ENCODE measurements at regions not wholly inside any gene's neighbourhood (a gene's known extent, or its start where the extent isn't known, plus 50 kb on each side); places are given as distances from the start of the nearest gene placed in this dataset.

DNA sequence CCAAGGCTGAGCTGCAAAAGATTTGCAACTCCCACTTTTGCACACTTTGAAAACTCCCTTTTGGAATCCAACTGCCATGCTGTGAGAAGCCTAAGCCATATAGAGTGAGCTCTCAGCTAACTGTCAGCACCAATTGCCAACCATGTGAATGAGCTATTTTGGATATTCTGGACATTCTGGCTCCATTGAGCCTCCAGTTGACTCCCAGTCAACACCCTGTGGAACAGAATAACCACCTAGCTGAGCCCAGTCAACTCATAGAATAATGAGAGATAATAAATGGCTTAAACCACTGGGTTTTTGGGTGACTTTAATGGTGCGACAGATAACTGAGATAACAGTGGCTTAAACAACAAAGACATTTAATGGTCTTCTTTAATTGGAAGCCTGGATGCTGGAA is 210.1 kb downstream of the SUDS3 start (continued):
- TF ChIP-seq GTF2I (CRISPR knock-in tag; conservative IDR thresholded peaks at IDR 0.05) (no peak), FOXJ3 (CRISPR knock-in tag; IDR thresholded peaks at IDR 0.05; ENCODE audit: borderline replicate concordance) (no peak), NR2C2 (CRISPR knock-in tag; IDR thresholded peaks at IDR 0.05) (no peak), OVOL2 (CRISPR knock-in tag; IDR thresholded peaks at IDR 0.05; ENCODE audit: borderline replicate concordance) (no peak), EMX1 (CRISPR knock-in tag; IDR thresholded peaks at IDR 0.05) (no peak), SOX15 (CRISPR knock-in tag; IDR thresholded peaks at IDR 0.05) (no peak)
- TF ChIP-seq, protein P1, sequence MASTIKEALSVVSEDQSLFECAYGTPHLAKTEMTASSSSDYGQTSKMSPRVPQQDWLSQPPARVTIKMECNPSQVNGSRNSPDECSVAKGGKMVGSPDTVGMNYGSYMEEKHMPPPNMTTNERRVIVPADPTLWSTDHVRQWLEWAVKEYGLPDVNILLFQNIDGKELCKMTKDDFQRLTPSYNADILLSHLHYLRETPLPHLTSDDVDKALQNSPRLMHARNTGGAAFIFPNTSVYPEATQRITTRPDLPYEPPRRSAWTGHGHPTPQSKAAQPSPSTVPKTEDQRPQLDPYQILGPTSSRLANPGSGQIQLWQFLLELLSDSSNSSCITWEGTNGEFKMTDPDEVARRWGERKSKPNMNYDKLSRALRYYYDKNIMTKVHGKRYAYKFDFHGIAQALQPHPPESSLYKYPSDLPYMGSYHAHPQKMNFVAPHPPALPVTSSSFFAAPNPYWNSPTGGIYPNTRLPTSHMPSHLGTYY (CRISPR knock-in tag; IDR thresholded peaks at IDR 0.05) = no peak
- TF ChIP-seq, protein P2, sequence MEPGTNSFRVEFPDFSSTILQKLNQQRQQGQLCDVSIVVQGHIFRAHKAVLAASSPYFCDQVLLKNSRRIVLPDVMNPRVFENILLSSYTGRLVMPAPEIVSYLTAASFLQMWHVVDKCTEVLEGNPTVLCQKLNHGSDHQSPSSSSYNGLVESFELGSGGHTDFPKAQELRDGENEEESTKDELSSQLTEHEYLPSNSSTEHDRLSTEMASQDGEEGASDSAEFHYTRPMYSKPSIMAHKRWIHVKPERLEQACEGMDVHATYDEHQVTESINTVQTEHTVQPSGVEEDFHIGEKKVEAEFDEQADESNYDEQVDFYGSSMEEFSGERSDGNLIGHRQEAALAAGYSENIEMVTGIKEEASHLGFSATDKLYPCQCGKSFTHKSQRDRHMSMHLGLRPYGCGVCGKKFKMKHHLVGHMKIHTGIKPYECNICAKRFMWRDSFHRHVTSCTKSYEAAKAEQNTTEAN (CRISPR knock-in tag; IDR thresholded peaks at IDR 0.05) = no peak
- TF ChIP-seq, protein P3, sequence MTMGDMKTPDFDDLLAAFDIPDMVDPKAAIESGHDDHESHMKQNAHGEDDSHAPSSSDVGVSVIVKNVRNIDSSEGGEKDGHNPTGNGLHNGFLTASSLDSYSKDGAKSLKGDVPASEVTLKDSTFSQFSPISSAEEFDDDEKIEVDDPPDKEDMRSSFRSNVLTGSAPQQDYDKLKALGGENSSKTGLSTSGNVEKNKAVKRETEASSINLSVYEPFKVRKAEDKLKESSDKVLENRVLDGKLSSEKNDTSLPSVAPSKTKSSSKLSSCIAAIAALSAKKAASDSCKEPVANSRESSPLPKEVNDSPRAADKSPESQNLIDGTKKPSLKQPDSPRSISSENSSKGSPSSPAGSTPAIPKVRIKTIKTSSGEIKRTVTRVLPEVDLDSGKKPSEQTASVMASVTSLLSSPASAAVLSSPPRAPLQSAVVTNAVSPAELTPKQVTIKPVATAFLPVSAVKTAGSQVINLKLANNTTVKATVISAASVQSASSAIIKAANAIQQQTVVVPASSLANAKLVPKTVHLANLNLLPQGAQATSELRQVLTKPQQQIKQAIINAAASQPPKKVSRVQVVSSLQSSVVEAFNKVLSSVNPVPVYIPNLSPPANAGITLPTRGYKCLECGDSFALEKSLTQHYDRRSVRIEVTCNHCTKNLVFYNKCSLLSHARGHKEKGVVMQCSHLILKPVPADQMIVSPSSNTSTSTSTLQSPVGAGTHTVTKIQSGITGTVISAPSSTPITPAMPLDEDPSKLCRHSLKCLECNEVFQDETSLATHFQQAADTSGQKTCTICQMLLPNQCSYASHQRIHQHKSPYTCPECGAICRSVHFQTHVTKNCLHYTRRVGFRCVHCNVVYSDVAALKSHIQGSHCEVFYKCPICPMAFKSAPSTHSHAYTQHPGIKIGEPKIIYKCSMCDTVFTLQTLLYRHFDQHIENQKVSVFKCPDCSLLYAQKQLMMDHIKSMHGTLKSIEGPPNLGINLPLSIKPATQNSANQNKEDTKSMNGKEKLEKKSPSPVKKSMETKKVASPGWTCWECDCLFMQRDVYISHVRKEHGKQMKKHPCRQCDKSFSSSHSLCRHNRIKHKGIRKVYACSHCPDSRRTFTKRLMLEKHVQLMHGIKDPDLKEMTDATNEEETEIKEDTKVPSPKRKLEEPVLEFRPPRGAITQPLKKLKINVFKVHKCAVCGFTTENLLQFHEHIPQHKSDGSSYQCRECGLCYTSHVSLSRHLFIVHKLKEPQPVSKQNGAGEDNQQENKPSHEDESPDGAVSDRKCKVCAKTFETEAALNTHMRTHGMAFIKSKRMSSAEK (CRISPR knock-in tag; IDR thresholded peaks at IDR 0.05; ENCODE audit: borderline replicate concordance) = no peak

DNA sequence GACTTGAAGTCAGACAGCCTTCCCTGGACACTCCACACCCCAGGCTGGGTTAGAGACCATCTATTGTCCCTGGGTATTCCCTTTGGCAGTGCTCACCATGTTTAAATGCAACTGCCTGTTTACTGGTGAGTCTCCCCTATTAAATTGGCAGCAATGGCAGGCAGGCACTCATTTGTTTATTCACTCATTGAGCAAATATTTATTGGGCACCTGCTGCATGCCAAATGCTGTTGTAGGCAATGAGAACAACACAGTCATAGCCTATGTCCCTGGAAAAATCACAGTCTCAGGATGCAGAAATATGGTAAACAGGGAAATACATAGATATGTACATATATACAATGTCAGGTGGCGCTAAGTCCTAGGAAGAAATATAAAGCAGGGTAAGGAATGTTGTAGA is 212.8 kb downstream of the SUDS3 start:
- H3K27me3 Mint-ChIP-seq (ENCODE audit: low read depth) = no peaks in the 10 kb centered on the region
- ChIA-PET CTCF (no interaction called here), POLR2A (no interaction called here)
- no peak for DNase-seq (ENCODE audit: low spot score)
- no peak for ATAC-seq
- H3K4me3 Mint-ChIP-seq = no peak overlapping the region
- peaks cover 7% of the 10 kb centered on the region for H3K36me3 Mint-ChIP-seq
- H3K4me1 Mint-ChIP-seq = peaks cover 6% of the 10 kb centered on the region; the same call in 1 of the 2 replicates
- peaks cover 18% of the 10 kb centered on the region for H3K9me3 Mint-ChIP-seq
- H3K27ac Mint-ChIP-seq = no peak overlapping the region
- TF ChIP-seq ZNF121 (CRISPR knock-in tag; IDR thresholded peaks at IDR 0.05) = no peak
- no peak for TF ChIP-seq ETV6 (CRISPR knock-in tag; IDR thresholded peaks at IDR 0.05)
- TF ChIP-seq, protein P4, sequence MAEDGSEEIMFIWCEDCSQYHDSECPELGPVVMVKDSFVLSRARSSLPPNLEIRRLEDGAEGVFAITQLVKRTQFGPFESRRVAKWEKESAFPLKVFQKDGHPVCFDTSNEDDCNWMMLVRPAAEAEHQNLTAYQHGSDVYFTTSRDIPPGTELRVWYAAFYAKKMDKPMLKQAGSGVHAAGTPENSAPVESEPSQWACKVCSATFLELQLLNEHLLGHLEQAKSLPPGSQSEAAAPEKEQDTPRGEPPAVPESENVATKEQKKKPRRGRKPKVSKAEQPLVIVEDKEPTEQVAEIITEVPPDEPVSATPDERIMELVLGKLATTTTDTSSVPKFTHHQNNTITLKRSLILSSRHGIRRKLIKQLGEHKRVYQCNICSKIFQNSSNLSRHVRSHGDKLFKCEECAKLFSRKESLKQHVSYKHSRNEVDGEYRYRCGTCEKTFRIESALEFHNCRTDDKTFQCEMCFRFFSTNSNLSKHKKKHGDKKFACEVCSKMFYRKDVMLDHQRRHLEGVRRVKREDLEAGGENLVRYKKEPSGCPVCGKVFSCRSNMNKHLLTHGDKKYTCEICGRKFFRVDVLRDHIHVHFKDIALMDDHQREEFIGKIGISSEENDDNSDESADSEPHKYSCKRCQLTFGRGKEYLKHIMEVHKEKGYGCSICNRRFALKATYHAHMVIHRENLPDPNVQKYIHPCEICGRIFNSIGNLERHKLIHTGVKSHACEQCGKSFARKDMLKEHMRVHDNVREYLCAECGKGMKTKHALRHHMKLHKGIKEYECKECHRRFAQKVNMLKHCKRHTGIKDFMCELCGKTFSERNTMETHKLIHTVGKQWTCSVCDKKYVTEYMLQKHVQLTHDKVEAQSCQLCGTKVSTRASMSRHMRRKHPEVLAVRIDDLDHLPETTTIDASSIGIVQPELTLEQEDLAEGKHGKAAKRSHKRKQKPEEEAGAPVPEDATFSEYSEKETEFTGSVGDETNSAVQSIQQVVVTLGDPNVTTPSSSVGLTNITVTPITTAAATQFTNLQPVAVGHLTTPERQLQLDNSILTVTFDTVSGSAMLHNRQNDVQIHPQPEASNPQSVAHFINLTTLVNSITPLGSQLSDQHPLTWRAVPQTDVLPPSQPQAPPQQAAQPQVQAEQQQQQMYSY (CRISPR knock-in tag; IDR thresholded peaks at IDR 0.05) = no peak
- TF ChIP-seq, protein P5, sequence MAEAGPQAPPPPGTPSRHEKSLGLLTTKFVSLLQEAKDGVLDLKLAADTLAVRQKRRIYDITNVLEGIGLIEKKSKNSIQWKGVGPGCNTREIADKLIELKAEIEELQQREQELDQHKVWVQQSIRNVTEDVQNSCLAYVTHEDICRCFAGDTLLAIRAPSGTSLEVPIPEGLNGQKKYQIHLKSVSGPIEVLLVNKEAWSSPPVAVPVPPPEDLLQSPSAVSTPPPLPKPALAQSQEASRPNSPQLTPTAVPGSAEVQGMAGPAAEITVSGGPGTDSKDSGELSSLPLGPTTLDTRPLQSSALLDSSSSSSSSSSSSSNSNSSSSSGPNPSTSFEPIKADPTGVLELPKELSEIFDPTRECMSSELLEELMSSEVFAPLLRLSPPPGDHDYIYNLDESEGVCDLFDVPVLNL (CRISPR knock-in tag; IDR thresholded peaks at IDR 0.05; ENCODE audit: borderline replicate concordance, low read depth) = no peak
- TF ChIP-seq, protein P6, sequence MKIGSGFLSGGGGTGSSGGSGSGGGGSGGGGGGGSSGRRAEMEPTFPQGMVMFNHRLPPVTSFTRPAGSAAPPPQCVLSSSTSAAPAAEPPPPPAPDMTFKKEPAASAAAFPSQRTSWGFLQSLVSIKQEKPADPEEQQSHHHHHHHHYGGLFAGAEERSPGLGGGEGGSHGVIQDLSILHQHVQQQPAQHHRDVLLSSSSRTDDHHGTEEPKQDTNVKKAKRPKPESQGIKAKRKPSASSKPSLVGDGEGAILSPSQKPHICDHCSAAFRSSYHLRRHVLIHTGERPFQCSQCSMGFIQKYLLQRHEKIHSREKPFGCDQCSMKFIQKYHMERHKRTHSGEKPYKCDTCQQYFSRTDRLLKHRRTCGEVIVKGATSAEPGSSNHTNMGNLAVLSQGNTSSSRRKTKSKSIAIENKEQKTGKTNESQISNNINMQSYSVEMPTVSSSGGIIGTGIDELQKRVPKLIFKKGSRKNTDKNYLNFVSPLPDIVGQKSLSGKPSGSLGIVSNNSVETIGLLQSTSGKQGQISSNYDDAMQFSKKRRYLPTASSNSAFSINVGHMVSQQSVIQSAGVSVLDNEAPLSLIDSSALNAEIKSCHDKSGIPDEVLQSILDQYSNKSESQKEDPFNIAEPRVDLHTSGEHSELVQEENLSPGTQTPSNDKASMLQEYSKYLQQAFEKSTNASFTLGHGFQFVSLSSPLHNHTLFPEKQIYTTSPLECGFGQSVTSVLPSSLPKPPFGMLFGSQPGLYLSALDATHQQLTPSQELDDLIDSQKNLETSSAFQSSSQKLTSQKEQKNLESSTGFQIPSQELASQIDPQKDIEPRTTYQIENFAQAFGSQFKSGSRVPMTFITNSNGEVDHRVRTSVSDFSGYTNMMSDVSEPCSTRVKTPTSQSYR (CRISPR knock-in tag; IDR thresholded peaks at IDR 0.05) = no peak
- TF ChIP-seq, protein P7, sequence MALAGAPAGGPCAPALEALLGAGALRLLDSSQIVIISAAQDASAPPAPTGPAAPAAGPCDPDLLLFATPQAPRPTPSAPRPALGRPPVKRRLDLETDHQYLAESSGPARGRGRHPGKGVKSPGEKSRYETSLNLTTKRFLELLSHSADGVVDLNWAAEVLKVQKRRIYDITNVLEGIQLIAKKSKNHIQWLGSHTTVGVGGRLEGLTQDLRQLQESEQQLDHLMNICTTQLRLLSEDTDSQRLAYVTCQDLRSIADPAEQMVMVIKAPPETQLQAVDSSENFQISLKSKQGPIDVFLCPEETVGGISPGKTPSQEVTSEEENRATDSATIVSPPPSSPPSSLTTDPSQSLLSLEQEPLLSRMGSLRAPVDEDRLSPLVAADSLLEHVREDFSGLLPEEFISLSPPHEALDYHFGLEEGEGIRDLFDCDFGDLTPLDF (CRISPR knock-in tag; IDR thresholded peaks at IDR 0.05) = no peak
- no peak for TF ChIP-seq ZNF317 (CRISPR knock-in tag; IDR thresholded peaks at IDR 0.05; ENCODE audit: borderline replicate concordance, low read depth)
- no peak for TF ChIP-seq SOX15 (CRISPR knock-in tag; IDR thresholded peaks at IDR 0.05)
- no peak for TF ChIP-seq IRF2 (CRISPR knock-in tag; IDR thresholded peaks at IDR 0.05; ENCODE audit: borderline replicate concordance, low read depth)
- no peak for TF ChIP-seq ATF1 (CRISPR knock-in tag; IDR thresholded peaks at IDR 0.05)
- TF ChIP-seq, protein P8, sequence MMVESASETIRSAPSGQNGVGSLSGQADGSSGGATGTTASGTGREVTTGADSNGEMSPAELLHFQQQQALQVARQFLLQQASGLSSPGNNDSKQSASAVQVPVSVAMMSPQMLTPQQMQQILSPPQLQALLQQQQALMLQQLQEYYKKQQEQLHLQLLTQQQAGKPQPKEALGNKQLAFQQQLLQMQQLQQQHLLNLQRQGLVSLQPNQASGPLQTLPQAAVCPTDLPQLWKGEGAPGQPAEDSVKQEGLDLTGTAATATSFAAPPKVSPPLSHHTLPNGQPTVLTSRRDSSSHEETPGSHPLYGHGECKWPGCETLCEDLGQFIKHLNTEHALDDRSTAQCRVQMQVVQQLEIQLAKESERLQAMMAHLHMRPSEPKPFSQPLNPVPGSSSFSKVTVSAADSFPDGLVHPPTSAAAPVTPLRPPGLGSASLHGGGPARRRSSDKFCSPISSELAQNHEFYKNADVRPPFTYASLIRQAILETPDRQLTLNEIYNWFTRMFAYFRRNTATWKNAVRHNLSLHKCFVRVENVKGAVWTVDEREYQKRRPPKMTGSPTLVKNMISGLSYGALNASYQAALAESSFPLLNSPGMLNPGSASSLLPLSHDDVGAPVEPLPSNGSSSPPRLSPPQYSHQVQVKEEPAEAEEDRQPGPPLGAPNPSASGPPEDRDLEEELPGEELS (CRISPR knock-in tag; IDR thresholded peaks at IDR 0.05) = no peak
